ENCODE measurements at regions not wholly inside any gene's neighbourhood (a gene's known extent, or its start where the extent isn't known, plus 50 kb on each side); places are given as distances from the start of the nearest gene placed in this dataset.

- Mint-ChIP-seq H3K27me3 (ENCODE audit: low read depth) (no peaks in the 10 kb centered on the region), H3K4me1 (ENCODE audit: low read depth) (no peaks in the 10 kb centered on the region), H3K36me3 (ENCODE audit: low read depth) (peaks cover 1% of the 10 kb centered on the region), H3K27ac (no peak overlapping the region), H3K9me3 (peaks cover 9% of the 10 kb centered on the region), H3K4me3 (no peak overlapping the region)
- CTCF ChIA-PET, result no interaction called here
- DNase-seq, result no peak
- intact Hi-C loops (cut with micrococcal nuclease), result no loop called here
These were observed 561.1 kb downstream of the ACTR3B start for GRCh38 chr7:153320681-153321080.

- no peak for DNase-seq
- CTCF ChIA-PET, result no interaction called here
- Mint-ChIP-seq H3K4me3 (no peak overlapping the region), H3K27me3 (ENCODE audit: low read depth) (no peaks in the 10 kb centered on the region), H3K36me3 (ENCODE audit: low read depth) (peaks cover 1% of the 10 kb centered on the region), H3K4me1 (ENCODE audit: low read depth) (no peaks in the 10 kb centered on the region), H3K27ac (no peak overlapping the region), H3K9me3 (peaks cover 19% of the 10 kb centered on the region)
- intact Hi-C loops (cut with micrococcal nuclease), result no loop called here
These were observed 563.4 kb downstream of the ACTR3B start for GRCh38 chr7:153322991-153323390.

- Mint-ChIP-seq H3K9me3 (peaks cover 14% of the 10 kb centered on the region), H3K27me3 (ENCODE audit: low read depth) (no peaks in the 10 kb centered on the region), H3K4me1 (ENCODE audit: low read depth) (no peaks in the 10 kb centered on the region), H3K4me3 (no peak overlapping the region), H3K36me3 (ENCODE audit: low read depth) (no peaks in the 10 kb centered on the region), H3K27ac (no peak overlapping the region)
- CTCF ChIA-PET, result no interaction called here
- no peak for DNase-seq
- intact Hi-C loops (cut with micrococcal nuclease), result no loop called here
These were observed 564.5 kb downstream of the ACTR3B start for GRCh38 chr7:153324094-153324493.

GRCh38 chr7:153327683-153328082, 568.1 kb downstream of the ACTR3B start:
- intact Hi-C loops (cut with micrococcal nuclease), result no loop called here
- Mint-ChIP-seq H3K36me3 (ENCODE audit: low read depth) (no peaks in the 10 kb centered on the region), H3K4me1 (ENCODE audit: low read depth) (no peaks in the 10 kb centered on the region), H3K27me3 (ENCODE audit: low read depth) (no peaks in the 10 kb centered on the region), H3K27ac (no peak overlapping the region), H3K9me3 (peaks cover 13% of the 10 kb centered on the region), H3K4me3 (no peak overlapping the region)
- CTCF ChIA-PET, result no interaction called here
- no peak for DNase-seq

- Mint-ChIP-seq H3K4me3 (no peak overlapping the region), H3K27ac (no peak overlapping the region), H3K36me3 (ENCODE audit: low read depth) (no peaks in the 10 kb centered on the region), H3K9me3 (peaks cover 8% of the 10 kb centered on the region), H3K4me1 (ENCODE audit: low read depth) (no peaks in the 10 kb centered on the region), H3K27me3 (ENCODE audit: low read depth) (no peaks in the 10 kb centered on the region)
- no peak for DNase-seq
- CTCF ChIA-PET, result no interaction called here
- intact Hi-C loops (cut with micrococcal nuclease), result no loop called here
These were observed 571.9 kb downstream of the ACTR3B start for GRCh38 chr7:153331427-153331826.

GRCh38 chr7:153354071-153354470, 594.5 kb downstream of the ACTR3B start:
- Mint-ChIP-seq H3K4me1 (ENCODE audit: low read depth) (no peaks in the 10 kb centered on the region), H3K27ac (no peak overlapping the region), H3K36me3 (ENCODE audit: low read depth) (no peaks in the 10 kb centered on the region), H3K4me3 (no peak overlapping the region), H3K27me3 (ENCODE audit: low read depth) (no peaks in the 10 kb centered on the region), H3K9me3 (peaks cover under 1% of the 10 kb centered on the region)
- CTCF ChIA-PET, result no interaction called here
- no peak for DNase-seq
- intact Hi-C loops (cut with micrococcal nuclease), result no loop called here

DNA sequence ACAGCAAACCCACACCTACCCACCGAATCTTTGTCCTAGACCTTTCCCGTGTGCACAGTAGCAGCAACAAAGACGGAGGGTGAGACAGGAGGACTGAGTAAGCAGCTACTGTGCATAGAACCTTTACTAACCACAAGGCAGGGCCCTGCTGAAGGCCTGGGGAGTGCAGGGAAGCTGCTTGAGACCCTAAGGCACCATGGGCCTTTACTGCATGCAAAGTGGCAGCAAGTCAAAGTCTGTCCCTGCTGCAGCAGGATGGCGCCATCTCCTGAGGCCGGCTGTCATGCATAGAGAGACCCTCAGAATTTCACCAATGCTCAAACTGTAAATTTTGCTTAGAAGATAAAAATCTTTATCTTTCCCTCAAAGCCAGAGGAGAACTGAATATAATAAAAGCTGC, 610.5 kb downstream of the ACTR3B start:
- peaks cover 11% of the 10 kb centered on the region for H3K9me3 Mint-ChIP-seq
- H3K36me3 Mint-ChIP-seq (ENCODE audit: low read depth), result no peaks in the 10 kb centered on the region
- intact Hi-C loops (cut with micrococcal nuclease), result no loop called here
- H3K27ac Mint-ChIP-seq, result no peak overlapping the region
- CTCF ChIA-PET, result no interaction called here
- no peaks in the 10 kb centered on the region for H3K4me1 Mint-ChIP-seq (ENCODE audit: low read depth)
- no peak overlapping the region for H3K4me3 Mint-ChIP-seq
- H3K27me3 Mint-ChIP-seq (ENCODE audit: low read depth), result no peaks in the 10 kb centered on the region
- no peak for DNase-seq

- H3K4me1 Mint-ChIP-seq (ENCODE audit: low read depth), result no peaks in the 10 kb centered on the region
- DNase-seq, result no peak
- peaks cover 3% of the 10 kb centered on the region for H3K27me3 Mint-ChIP-seq (ENCODE audit: low read depth)
- peaks cover 3% of the 10 kb centered on the region for H3K9me3 Mint-ChIP-seq
- CTCF ChIA-PET, result interaction anchor here (1.5 kb wide), 1 partner anchor 18 kb away, joined by 3 read pairs; no protein-coding TSS in a partner anchor
- H3K27ac Mint-ChIP-seq, result no peak overlapping the region
- no peaks in the 10 kb centered on the region for H3K36me3 Mint-ChIP-seq (ENCODE audit: low read depth)
- intact Hi-C loops (cut with micrococcal nuclease), result no loop called here
- H3K4me3 Mint-ChIP-seq, result no peak overlapping the region
These were observed 621.1 kb downstream of the ACTR3B start for GRCh38 chr7:153380636-153381035.

DNA sequence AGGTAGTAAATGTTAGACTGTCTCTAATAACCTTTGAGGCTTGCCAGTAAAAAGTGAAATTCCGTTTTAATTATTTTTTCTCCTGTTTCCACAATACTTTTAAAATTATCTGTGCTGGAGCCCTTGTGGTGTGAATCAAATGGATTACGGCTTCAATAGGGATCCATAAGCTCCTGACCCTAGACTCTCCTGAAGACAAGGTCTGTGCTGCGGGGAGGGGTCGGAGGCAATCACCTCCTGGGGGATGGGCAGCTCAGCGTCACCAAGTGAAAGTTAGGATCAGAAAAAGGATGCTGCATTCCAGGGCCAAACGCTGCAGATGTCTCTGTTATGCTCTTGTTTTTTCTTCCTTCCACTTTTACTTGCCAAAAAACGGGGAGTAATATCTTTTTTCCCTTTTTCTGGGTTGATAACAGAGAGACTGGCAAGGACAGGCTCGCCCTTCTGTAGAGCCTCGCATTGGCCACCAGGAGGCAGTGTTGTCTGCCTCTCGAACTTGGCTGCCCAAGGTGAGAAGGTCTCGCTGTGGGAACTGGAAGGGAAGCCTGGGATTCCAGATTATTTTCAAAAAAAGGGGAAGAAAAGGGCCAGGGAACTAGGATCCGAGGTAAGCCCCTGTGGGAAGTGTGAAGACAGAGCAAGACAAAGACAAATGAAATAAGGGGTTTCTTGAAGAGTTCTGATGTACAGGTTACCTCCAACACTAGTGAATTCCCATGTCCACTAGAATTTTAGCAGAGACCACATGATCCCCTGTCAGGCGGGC, 621.9 kb downstream of the ACTR3B start:
- H3K4me3 Mint-ChIP-seq, result no peak overlapping the region
- H3K4me1 Mint-ChIP-seq (ENCODE audit: low read depth), result no peaks in the 10 kb centered on the region
- H3K27me3 Mint-ChIP-seq (ENCODE audit: low read depth), result peaks cover 3% of the 10 kb centered on the region
- H3K27ac Mint-ChIP-seq, result no peak overlapping the region
- no peaks in the 10 kb centered on the region for H3K36me3 Mint-ChIP-seq (ENCODE audit: low read depth)
- CTCF ChIA-PET, result interaction anchor here (1.5 kb wide), 1 partner anchor 17 kb away, joined by 3 read pairs; no protein-coding TSS in a partner anchor
- intact Hi-C loops (cut with micrococcal nuclease), result no loop called here
- H3K9me3 Mint-ChIP-seq, result peaks cover 3% of the 10 kb centered on the region
- peak; percentile 20 for DNase-seq

GRCh38 chr7:153382641-153383101, 623.1 kb downstream of the ACTR3B start:
- intact Hi-C loops (cut with micrococcal nuclease), result no loop called here
- peaks cover 3% of the 10 kb centered on the region for H3K9me3 Mint-ChIP-seq
- no peak overlapping the region for H3K27ac Mint-ChIP-seq
- CTCF ChIA-PET, result no interaction called here
- H3K27me3 Mint-ChIP-seq (ENCODE audit: low read depth), result peaks cover 3% of the 10 kb centered on the region
- H3K36me3 Mint-ChIP-seq (ENCODE audit: low read depth), result no peaks in the 10 kb centered on the region
- DNase-seq, result no peak
- H3K4me1 Mint-ChIP-seq (ENCODE audit: low read depth), result no peaks in the 10 kb centered on the region
- no peak overlapping the region for H3K4me3 Mint-ChIP-seq

DNA sequence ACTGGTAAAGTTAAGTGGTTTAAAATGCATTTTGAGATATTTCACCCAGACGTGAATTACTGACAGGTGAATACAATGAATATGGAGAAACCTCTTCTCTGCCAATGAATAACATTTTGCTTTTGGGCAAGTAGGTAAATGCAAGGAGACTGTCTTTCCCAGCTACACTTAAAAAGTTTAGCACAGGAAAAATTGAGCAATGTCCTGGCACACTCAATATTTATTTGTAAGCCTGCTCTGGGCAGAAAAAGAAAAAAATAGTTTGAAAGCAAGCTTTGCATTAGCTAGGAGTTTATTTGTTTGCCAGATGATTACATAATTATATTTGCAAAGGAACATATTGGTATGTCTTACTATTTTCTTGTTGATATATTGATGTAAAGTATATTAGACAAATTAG, 624.2 kb downstream of the ACTR3B start:
- CTCF ChIA-PET, result interaction anchor here (1.0 kb wide), 1 partner anchor 128 kb away, joined by 3 read pairs; no protein-coding TSS in a partner anchor
- H3K27ac Mint-ChIP-seq, result no peak overlapping the region
- intact Hi-C loops (cut with micrococcal nuclease), result no loop called here
- no peak for DNase-seq
- no peaks in the 10 kb centered on the region for H3K36me3 Mint-ChIP-seq (ENCODE audit: low read depth)
- peaks cover 3% of the 10 kb centered on the region for H3K27me3 Mint-ChIP-seq (ENCODE audit: low read depth)
- no peak overlapping the region for H3K4me3 Mint-ChIP-seq
- H3K4me1 Mint-ChIP-seq (ENCODE audit: low read depth), result no peaks in the 10 kb centered on the region
- peaks cover 3% of the 10 kb centered on the region for H3K9me3 Mint-ChIP-seq

DNA sequence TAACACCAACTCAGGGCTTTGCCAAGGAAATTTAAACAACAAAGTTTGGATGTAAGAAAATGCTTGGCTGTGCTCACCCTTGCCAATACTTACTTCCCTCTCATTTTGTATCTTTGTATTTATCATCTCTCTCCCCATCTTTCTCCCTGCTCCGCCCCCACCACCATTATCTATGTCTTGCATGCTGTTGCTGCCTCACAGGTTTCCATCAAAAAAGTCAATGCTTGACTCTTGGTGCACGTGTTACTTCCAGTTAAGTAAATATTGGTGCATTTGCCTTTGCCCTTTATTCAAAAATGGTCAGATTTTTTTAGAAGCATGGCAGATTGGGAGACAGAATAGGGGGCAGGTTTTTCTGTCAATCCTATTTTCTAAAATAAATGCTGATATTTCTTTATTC, 626.0 kb downstream of the ACTR3B start:
- Mint-ChIP-seq H3K36me3 (ENCODE audit: low read depth) (no peaks in the 10 kb centered on the region), H3K27me3 (ENCODE audit: low read depth) (peaks cover 3% of the 10 kb centered on the region), H3K9me3 (peaks cover 13% of the 10 kb centered on the region), H3K4me3 (no peak overlapping the region), H3K4me1 (ENCODE audit: low read depth) (no peaks in the 10 kb centered on the region), H3K27ac (no peak overlapping the region)
- no peak for DNase-seq
- CTCF ChIA-PET, result no interaction called here
- intact Hi-C loops (cut with micrococcal nuclease), result no loop called here

- intact Hi-C loops (cut with micrococcal nuclease), result no loop called here
- no peaks in the 10 kb centered on the region for H3K27me3 Mint-ChIP-seq (ENCODE audit: low read depth)
These were observed 627.0 kb downstream of the ACTR3B start for GRCh38 chr7:153386556-153386955.

More at GRCh38 chr7:153386556-153386955, 627.0 kb downstream of the ACTR3B start:
- H3K27ac Mint-ChIP-seq, result no peak overlapping the region
- no peak overlapping the region for H3K4me3 Mint-ChIP-seq
- CTCF ChIA-PET, result interaction anchor here (0.5 kb wide), 1 partner anchor 426 kb away, joined by 3 read pairs; no protein-coding TSS in a partner anchor
- H3K36me3 Mint-ChIP-seq (ENCODE audit: low read depth), result no peaks in the 10 kb centered on the region
- no peaks in the 10 kb centered on the region for H3K4me1 Mint-ChIP-seq (ENCODE audit: low read depth)
- no peak for DNase-seq
- H3K9me3 Mint-ChIP-seq, result peaks cover 13% of the 10 kb centered on the region

Measured in activated naive CD4-positive, alpha-beta T cell treated with anti-CD3 and anti-CD28 coated beads for 36 hours (primary cell).